NCI-H1436 treated with DMSO at 0.1 percent for 48 hours (cell line): ENCODE measurements at regions not wholly inside any gene's neighbourhood (a gene's known extent, or its start where the extent isn't known, plus 50 kb on each side); places are given as distances from the start of the nearest gene placed in this dataset.

ENCODE experiments used
- DNase-seq: peaks from one replicate; lab custom pipeline; 2025; lab: John Stamatoyannopoulos, UW

DNA sequence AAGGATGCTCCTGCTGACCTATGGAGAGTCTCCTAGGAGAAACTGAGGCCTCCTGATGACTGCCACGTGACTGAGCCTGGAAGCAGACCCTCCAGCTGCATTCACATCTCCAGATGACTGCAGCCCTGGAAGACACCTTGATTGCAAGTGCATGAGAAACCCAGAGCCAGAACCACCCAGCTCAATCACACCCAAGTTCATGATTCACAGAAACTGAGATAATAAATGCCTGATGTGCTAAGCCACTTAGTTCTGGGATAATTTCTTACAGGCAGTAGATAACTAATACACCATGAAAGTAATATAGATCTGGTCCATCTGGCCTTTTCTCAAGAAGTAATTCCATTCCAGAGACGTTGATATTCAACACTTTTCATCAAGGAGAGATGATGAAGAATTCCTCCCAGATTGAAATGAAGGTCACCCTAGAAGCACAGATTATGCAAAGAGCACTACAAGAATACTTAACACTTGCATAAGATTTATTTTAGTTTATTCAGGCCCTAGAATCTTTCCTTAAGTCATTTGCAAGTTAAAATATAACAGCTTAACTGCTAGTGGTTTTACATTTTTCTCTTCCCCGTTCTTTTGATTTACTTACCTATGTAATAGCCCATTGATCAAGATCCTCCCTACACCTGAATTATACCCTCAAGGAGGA, 208.2 kb upstream of the INHBA start:
- no peak for DNase-seq

DNA sequence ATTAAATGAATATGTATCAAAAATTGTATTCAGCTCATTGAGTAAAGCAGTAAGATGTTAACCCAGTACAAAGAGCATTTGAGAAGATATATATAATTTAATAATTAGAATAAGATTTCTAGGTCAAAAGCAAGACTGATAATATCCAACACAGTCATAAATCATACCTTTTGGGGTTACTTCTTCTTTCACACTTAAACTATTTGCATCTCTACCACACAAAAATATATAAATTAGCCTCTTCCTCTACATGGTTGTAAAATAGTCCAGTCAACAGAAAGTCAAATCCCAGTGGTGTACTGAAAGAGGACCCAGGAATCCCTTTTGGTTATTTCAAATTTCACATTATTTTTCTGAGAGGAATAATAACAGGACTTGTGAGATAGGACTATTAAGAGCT, 204.6 kb upstream of the INHBA start:
- DNase-seq, result no peak

DNA sequence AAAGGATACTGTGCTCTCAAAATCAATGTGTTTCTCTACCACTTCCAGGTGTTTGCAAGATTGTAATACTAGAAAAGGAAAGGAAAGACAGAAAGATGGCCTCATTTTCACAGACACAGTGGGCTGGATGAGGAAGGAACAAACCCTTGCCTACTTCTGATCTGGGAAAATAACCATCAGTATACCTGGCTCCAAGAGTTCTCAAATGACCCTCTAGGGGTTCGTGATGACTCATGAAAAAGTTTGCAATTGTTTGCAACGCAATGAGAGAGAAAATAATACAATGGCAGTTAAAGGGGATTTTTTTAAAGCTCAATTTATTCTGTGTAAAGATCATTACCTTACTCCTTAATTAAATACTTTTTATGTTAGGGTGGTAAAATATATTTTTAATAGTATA, 197.6 kb upstream of the INHBA start:
- no peak for DNase-seq

DNA sequence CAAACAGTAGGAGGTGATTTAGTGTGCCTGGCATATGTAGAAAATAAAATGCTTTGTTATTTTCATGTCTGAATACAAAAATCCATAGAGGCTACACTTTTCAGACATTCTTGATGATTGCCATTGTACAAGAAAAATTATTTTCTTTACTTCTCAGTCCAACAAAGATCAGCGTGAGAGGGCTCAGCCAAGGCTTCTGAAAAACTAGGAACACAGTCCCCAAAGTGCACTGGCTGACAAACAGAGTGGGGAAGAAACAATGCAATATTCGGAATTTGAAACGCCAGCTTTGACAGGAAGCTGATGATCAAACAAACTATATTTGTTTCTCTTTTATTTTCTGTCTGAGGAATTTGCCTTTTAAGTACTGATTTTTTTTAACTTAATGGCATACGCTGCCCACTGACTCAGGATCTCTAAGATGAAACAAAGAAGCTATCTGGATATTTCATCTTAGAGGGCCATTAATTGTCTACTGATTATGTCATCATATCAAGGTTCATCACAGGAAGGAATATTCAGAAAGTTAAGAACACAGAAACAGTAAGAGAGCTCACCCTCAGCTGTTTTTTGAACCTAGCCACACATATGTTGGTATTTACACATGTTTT, 197.0 kb upstream of the INHBA start:
- no peak for DNase-seq

DNA sequence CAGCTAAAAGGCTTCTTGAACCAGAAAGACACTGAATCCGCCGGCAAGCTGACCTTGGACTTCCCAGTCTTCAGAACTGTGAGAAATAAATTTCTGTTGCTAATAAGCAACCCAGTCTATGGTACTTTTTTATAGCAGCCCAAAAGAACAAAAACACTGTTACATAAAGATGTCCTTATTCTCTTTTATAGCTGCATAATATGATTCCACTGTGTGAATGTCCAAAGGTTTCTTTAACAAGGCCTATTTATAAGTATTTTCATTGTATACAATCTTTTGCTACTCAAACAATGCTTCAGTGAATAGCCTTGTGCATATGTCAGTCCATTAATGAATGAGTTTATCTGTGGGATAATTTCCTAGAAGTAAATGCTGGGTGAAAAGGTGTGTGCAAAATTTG, 190.8 kb upstream of the INHBA start:
- no peak for DNase-seq

DNA sequence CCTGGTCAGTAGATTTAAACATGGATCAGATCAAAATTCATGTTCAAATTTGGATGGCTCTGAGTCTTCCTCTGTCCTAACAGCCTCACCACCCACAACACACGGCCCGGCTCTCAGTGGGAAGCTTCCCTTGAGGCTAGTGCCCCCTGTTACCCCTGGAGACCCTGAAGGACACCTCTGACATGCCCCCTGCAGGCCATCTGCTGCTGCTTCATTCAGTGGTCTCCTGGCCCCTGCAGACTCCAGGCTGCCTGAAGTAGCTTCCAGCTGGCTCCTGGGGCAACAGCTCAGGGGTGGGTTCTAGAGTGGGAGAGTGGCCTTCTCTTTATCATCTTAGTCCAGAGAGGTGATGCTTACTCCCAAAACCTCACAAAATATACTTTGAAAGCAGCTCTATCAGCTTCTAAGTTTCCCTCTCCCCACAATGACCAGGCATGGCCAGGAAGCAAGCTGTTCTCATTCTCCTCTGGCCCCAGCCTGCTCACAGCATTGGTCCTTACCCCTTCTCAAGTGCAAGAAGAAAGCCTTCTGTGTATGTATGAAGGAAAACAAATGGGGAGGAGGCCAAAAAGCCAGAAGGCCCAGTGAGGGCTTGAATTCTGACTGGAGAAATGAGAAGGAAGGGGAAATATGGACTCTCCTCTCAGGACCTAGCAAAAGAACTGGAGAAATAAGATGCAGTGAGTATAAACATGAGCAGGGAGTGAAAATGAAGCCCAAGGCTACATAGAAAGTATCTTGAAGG, 189.6 kb upstream of the INHBA start:
- no peak for DNase-seq

DNA sequence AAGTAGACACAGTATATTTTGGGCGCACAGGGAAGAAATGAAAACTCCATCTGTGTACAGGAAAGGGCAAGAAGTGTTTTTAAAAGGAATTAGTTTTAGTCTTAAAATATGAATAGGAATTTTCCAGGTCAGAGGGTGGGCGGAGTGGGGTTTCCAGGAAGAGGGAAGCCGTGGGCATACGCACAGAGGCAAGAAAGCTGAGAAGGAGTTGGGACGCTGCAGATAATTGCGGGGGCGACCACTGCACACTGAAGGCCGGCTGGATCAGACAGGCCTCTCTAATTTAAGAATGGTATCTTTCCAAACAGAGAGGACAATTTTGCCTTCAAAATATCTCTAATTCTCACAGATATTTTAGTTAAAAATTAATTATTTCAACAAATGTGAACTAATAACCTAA, 189.1 kb upstream of the INHBA start:
- no peak for DNase-seq

DNA sequence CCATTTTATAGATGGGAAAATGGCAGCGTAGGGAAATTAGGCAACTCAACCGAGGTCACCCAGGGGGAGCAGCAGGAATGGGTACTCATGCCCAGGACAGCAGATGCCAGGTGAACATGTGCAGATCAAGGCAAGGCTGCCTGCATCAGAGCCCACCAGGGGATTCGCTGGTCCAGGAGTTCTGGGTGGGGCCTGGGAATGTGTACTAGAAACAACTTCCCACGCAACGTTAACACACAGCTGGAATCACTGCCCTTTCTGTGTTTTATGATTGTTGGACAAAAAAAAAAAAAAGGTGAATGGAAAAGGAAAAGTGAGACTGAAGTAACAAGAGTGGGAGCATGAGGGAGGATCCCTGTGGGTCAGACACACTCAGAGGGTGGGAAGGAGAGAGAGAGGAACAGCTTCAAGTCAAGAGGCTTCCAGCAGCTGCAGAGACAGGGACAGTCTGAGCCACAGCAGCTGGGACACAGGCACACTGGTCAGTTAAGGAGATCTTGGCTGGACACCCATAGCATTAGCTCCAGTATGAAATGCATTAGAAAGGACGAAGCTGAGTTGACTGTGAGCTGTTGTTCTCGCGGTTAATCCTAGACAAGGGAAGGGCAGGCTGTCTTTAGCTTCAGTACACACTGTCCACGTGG, 187.9 kb upstream of the INHBA start:
- DNase-seq, result no peak

DNA sequence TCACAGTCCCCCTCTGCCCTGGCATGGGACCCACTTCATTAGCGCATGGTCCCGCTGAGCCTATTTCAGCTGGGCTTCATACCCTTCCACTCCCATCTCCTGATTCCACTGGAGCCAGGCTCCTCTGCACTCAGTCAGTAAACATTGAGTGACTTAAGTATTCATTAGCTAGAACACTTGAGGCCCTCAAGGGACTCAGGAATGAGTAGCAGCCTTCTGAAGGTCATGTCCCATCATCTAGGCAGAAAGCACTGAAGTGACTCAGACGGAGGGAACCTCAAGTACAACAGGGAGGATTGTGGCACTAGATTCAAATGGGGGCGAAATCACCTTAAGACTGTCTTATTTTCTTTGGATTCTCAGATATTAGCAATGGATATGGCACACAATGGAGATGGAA, 186.6 kb upstream of the INHBA start:
- no peak for DNase-seq

DNA sequence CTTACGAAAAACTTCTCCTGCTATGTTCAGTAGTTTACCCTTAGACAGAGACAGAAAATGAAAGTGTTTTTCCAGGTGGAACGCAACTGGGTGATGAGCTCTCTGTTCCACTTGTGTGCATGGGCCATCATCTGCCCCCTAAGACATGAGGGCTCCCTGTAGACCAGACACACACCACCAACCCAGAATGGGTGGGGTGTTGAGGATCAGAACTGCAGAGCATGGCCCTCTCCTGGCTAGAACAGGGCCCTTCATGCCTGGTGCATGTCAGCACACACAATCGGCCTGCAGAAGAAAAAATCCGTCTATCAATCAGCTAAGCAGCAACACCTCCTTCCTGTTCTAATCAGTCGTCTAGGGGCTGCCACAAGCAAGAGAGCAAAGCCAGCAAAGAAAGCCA, 186.2 kb upstream of the INHBA start:
- no peak for DNase-seq

DNA sequence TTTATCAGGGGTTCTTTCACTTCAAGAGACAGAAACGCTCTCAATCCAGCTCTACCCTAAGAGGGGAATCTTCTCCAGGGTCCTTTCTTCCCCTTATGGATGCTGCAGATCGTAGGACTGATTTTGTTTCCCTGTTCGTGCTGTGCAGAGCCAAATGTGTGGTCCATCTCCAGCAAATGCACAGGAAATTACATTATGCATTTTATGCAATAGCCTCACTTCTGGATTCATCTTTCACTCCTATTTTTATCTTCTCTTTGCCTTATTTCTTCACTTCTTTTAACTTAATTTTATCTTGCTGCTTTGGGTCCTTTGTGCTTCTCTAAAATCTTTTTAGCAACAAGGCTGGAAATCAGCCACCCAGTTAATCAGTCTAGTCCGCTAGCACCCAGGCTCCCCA, 184.5 kb upstream of the INHBA start:
- no peak for DNase-seq

DNA sequence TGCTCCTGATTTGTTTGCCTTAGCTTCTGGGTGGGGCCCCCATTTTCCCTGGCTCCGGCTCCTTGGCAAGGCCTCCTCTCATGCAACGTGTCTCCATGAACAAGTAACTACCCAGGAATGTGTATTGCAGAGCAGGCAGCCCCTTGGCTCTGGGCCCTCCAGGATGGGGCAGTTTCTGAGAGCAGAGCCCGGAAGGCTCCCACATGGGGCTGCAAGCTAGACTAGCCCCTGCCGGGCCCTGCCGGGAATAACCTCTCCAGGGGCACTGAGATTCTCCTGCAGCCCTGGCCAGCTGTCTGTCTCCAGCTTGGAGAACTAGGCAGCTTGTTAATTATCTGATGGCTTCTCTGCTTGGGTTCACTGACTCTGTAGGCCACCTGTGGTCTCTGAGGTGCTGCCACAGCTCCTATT, 184.0 kb upstream of the INHBA start:
- no peak for DNase-seq

DNA sequence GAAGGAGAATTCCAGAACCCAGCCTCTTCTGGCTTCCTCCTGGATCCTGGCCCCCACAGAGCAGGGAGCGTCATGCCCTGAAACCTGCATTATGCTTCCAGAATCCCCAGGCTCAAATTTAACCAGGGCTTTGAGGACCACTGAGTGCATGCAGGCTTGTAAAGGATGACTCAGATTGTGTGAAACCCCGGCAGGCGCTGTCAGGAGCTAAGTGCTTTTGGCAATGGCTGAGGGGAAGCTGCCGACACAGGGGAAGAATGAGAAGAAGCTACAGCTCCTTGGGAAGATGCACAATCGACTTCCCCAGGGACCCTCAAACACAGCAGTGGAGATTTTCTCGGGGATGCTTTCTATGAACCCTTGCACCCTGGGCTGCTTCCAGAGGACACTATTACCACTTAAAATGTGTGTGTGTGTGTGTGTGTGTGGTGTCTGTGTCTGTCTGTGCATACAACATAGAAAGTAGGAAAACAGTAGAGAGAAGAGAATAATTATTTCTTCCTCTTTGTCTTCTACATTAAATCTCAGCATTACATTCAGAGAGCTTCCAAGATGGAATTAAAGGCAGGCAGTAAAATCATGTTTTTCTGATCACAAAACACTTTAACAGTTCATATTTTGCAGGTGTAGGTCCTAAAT, 183.5 kb upstream of the INHBA start:
- no peak for DNase-seq

DNA sequence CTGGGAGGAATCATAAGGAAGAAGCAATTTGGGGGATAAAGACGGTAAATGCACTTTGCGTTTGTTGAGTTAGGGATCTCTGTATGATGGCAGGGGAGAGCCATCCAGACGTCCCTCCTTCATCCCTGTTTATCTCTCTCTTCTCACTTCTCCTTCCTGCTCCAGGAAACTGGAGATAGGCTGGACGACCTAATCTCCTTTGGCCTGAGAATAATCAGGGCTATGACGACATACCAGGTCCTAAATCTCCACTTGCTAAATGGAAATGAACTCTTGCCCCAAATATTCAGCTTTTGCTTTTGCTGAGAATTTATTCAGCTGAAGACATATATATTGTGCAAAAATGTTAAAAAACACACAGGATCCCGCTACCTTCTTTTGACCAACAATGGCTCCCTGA, 182.9 kb upstream of the INHBA start:
- DNase-seq, result no peak

DNA sequence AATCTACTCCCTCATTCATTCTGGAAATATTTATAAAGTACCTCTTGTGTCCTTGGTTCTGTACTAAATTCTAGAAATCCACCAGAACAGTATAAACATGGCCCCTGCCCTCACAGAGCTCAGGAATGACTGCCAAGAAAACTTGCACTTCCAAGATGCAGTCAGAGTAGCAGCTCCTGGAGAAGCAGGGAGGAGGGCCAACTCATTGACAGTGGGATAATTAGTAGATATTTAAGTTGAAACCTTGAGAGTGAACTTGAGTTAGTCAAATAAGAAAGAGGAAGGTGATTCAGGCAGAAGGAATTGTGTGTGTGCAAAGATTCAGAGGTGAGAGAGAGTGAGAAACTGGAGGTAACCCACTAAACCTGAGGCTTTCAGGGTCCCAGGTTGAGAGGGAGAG, 182.2 kb upstream of the INHBA start:
- no peak for DNase-seq

DNA sequence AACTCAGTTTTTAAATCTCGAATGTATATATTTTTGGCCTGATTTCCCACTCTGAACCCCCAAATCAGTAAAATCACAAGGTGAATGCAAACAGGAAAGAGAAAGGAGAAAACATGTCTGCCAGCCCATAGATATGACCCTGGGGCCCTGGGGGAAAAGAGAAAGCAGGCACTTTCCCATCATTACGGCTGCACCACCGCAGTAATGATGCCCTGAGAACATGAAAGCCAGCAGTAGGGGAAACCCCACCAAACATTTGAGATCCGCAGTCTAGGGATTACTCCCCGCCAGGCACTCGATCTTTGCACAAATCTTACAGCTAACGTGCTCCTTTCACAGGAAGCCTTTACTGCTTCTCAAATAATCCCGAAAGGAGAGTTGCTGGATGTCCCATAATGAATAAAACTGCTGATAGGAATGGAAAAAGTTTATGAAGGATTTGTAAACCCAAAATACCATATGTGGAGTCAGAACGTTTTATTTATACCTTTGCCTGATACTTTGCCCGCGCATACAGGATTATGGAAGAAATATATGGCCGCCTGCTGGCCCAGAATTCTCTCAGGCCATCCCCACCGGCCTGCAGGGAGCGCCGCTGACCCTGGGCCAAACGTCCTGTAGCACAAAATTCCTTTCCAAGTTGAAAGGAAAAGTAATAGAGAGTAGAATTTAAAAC, 180.0 kb upstream of the INHBA start:
- DNase-seq, result no peak

DNA sequence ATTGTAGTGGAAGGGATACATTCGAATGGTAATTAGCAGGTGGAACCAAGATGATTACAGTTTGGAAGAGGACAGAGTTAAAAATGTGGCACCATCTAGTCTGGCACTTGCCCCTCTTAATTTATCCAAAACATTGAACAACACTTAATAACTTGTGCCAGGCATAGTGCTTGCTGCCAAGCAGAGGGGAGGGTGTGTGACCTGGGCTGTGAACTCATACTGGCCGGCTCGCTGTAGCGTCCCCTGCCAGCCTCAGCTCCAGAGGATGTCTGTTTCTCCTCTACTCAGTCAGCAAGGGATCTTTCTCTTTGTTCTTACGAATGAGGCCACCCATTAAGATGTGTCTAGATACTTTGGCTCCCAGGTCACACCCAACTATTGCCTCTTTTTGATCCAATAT, 179.4 kb upstream of the INHBA start:
- DNase-seq, result no peak

DNA sequence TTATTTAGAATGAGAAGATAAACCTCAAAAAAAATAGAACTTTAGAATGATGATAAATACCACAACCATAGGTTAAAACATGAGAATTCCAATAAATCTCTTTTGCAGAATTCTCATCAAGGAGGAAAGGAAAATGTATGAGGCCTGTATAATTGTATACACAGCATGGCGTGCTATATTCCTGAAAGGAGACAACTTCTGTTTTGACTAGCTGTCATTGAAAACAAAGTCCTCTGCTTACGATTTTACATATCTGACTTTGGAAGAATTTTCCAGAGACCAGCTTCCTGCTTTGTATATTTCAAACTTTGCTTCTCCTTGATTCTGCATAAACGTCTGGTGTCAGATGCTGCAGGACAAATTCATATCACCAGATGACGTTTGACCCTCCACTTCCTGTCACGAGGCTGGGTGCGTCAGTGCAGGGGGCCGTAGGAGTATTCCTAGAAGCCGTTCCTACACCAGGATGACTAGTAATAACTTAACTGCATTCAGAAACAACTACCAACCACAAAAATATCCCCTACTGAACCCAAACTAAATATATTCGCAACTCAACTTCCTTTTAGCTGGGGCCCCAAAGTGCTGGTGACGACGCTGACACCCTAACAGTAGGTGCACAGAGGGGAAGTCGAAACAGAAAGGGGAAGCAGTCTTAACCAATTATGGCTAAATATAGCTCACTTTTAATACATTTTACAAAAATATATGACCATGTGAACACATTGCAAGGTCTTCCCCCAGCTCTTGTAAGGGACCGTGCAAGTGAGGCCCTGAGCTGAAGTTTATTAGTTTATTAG, 178.6 kb upstream of the INHBA start:
- DNase-seq, result peak; percentile 40

DNA sequence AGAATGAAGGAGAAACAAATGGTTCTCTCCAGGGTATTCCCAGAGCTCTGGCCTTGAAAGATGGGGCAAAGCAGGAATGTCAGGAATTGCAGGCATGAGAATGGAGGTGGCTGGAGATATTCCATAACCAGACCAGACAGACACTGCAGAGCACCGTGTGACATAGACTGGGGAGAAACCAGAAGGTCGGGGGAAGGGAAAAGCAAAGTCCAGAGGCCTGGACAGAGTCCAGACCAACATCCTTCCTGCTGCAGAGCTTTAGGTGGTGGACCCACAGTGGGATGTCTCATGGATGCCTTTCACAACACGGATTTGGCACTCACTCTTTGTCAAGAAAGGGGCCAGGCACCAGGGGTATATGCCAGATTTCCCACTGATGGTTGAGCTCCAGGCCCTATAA, 177.2 kb upstream of the INHBA start:
- no peak for DNase-seq

DNA sequence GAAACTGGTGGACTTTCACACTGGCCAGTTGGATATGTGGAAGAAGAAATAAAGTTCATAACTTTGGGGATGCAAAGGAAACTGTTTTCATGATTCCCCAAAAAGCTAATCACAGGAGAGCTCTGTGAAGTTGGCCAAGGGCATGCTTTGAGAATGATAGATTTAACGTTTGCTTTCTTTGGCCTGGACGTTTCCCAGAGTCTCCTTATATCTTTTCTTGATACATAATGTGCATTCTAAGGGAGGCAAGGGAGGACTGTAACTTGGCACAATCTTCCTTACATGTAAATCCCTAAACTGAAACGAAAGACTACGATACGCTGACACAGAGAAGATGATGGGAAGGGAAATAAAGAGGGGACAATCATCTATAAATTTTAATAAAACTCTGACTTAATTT, 176.5 kb upstream of the INHBA start:
- no peak for DNase-seq
